ENCODE measurements at regions not wholly inside any gene's neighbourhood (a gene's known extent, or its start where the extent isn't known, plus 50 kb on each side); places are given as distances from the start of the nearest gene placed in this dataset.
"Not testable (repeated sequence)": the region's sequence is repeated elsewhere in the genome, so short reads cannot be mapped to it uniquely, and the experiment has no call there.

DNA sequence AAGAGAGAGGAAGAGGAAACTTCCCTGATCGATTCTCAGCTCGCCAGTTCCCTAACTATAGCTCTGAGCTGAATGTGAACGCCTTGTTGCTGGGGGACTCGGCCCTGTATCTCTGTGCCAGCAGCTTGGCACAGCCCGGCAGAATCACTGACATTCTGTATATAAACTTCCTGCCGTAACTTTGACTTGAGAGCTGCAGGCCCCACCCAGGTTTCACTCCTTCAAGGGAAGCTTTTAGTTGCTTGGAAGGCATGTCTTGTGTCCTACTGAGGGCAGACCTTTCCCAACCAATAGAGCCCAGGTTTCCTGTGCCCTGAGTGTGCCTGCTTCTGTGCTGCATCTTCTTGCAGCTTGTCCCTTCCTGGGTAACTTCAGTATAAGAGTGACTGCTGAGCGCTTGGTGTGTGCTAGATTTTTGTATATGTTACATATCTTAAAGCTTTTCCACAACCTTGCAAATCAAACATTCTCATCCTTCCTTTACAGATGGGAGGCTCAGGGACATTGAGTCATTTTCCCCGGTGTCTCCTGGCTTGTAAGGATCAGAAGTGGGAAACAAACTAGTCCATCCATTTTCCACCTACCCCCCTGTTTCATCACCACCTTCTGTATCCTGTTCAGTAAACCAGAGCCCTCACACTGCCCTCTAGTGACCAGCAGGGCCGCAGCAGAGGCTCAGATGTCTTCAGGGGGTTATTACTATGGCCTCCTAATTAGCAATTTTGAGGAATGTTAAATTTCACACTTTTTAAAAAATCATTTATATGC is 225.2 kb upstream of the PRSS58 start:
- TF ChIP-seq, protein P1, sequence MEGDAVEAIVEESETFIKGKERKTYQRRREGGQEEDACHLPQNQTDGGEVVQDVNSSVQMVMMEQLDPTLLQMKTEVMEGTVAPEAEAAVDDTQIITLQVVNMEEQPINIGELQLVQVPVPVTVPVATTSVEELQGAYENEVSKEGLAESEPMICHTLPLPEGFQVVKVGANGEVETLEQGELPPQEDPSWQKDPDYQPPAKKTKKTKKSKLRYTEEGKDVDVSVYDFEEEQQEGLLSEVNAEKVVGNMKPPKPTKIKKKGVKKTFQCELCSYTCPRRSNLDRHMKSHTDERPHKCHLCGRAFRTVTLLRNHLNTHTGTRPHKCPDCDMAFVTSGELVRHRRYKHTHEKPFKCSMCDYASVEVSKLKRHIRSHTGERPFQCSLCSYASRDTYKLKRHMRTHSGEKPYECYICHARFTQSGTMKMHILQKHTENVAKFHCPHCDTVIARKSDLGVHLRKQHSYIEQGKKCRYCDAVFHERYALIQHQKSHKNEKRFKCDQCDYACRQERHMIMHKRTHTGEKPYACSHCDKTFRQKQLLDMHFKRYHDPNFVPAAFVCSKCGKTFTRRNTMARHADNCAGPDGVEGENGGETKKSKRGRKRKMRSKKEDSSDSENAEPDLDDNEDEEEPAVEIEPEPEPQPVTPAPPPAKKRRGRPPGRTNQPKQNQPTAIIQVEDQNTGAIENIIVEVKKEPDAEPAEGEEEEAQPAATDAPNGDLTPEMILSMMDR (IDR thresholded peaks at IDR 0.05) = peak in 1 of 2 donors; percentile 61
- H3K27me3 ChIP-seq = no peaks in the 10 kb centered on the region
- H3K4me1 ChIP-seq = no peaks in the 10 kb centered on the region
- no peaks in the 10 kb centered on the region for H3K36me3 ChIP-seq
- H3K9me3 ChIP-seq = no peaks in the 10 kb centered on the region
- H3K4me3 ChIP-seq = no peak overlapping the region
- no peak overlapping the region for H3K27ac ChIP-seq
- no peak for DNase-seq (ENCODE audit: low spot score)

DNA sequence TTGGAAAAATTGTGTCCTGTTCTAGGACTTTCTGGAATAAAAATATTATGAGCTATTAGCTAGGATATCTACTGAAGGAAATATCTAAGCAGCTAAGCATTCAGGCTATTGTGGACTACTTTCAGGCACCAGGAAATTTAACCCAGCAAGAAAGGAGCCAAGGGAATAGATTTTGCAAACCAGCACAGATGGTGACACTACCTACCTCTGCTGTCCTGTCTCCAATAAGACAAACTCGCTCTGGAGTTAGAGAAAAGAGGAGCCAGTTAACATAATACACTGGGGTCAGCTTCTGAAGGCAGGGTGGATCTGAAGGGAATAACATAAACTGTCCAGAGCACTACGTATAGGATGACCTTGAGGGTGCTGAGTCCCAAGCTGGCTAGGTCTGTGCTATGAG is 223.7 kb upstream of the PRSS58 start:
- Histone ChIP-seq H3K4me1 (no peaks in the 10 kb centered on the region), H3K27me3 (no peaks in the 10 kb centered on the region), H3K36me3 (no peaks in the 10 kb centered on the region), H3K27ac (no peak overlapping the region), H3K9me3 (no peaks in the 10 kb centered on the region), H3K4me3 (no peak overlapping the region)
- TF ChIP-seq, protein P1 (IDR thresholded peaks at IDR 0.05) = no peak
- no peak for DNase-seq (ENCODE audit: low spot score)

DNA sequence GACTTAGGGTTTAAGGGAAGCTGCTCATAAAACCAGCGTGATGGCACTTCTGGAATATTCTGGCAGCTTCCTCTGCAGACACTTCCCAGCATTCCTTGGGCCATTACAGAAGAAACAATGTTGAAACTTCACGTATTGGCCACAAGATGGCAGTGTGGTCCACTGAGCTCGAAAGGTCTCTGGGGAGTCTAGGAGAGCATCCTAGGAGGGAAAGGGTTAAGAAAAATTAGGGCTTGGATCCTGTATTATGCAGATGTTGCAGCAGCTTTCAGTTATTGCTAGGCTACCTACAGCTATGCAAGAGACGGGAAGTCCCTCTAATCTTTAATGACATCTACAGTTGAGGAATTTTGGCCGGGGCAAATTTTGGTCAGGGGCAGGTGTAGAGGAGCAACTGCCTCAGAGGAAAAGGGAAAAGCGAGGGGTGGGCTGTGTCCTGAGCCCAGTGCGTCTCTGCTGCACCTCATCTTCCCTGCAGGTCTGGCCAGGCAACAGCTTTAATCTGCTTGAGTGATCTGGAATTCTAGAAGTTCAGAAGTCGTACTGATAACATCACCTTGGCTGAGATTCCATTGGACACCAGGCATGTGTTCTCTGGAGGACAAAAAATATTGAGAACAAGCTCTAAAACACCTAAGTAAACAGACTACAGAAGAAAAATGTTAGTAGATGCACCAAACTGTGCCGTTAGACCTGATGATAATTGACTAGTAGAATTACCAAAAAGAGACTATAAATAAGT is 220.8 kb upstream of the PRSS58 start:
- no peak overlapping the region for H3K4me3 ChIP-seq
- no peaks in the 10 kb centered on the region for H3K4me1 ChIP-seq
- H3K27ac ChIP-seq = no peak overlapping the region
- TF ChIP-seq, protein P1 (IDR thresholded peaks at IDR 0.05) = peak in 1 of 2 donors; percentile 68
- H3K36me3 ChIP-seq = no peaks in the 10 kb centered on the region
- H3K27me3 ChIP-seq = no peaks in the 10 kb centered on the region
- H3K9me3 ChIP-seq = no peaks in the 10 kb centered on the region
- no peak for DNase-seq (ENCODE audit: low spot score)

DNA sequence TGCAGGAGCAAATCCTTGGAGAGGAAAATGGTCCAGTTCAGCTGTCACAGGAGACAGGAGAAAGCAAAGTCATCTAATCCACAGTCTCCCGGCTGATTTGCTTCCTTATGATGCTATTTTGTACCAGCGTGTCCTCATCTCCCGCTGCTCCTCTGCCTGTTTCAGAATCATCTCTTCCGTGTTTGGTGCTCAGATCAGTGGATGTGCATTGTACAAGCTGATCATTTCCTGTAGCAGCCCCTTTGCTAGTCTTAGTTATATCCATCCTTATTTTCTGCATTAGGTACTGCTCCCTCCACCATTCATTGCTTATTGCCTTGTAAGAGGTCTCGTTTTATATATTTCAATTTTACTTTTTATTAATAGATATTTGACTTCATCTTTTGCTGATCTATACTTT is 219.9 kb upstream of the PRSS58 start:
- H3K27me3 ChIP-seq; H3K36me3 ChIP-seq; H3K4me3 ChIP-seq; H3K9me3 ChIP-seq; DNase-seq (ENCODE audit: low spot score); H3K4me1 ChIP-seq; H3K27ac ChIP-seq: not testable (repeated sequence)

DNA sequence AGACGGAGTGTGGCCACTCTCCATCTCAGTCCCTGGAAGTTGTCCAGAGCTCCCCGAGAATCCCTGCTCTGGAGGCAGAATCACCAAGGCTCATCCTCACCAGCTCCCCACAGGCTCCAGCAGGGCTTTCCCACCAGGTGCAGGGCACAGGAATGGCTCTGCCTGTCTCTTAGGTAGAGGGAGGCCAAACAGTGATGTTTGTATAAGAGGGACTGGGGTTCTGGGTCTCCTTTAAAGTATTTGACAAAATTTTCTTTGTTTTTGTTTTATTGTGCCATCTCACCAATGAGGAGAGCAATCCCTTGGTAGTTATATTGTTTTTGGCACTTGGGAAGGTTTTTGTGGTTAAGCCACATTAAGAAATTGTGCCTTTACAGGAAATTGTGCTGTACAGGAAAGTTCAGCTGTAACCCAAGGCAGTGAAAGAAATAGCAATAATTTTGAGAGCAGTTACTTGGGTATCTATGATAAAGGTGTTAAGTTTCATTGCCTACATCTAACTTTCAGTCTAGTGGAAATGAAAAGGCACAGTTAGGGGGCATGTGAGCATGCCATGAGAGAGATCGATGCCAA is 219.3 kb upstream of the PRSS58 start:
- no peaks in the 10 kb centered on the region for H3K9me3 ChIP-seq
- no peak overlapping the region for H3K4me3 ChIP-seq
- no peak for DNase-seq (ENCODE audit: low spot score)
- no peaks in the 10 kb centered on the region for H3K27me3 ChIP-seq
- H3K36me3 ChIP-seq = no peaks in the 10 kb centered on the region
- no peaks in the 10 kb centered on the region for H3K4me1 ChIP-seq
- no peak overlapping the region for H3K27ac ChIP-seq
- TF ChIP-seq, protein P1 (IDR thresholded peaks at IDR 0.05) = no peak

DNA sequence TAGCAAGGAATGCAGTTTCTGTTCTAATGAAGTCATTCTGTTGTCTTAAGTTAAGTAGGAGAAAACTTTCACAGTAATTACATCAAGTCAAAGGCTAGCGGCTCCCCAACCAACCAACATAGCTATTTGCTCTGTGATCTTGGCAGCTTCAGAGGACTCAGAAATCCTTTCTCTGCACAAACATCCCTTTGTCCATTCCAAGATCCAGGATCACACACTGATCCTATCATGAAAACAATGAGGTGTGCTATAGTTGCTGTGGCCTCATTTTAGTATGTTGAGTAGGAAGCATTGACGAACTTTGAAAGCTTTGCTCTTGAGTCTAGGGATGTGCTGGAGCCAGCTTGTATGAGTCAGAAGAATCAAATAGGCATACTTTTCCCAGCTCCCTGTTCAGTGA is 218.2 kb upstream of the PRSS58 start:
- no peaks in the 10 kb centered on the region for H3K9me3 ChIP-seq
- H3K27me3 ChIP-seq = no peaks in the 10 kb centered on the region
- no peaks in the 10 kb centered on the region for H3K4me1 ChIP-seq
- no peaks in the 10 kb centered on the region for H3K36me3 ChIP-seq
- no peak for DNase-seq (ENCODE audit: low spot score)
- no peak overlapping the region for H3K27ac ChIP-seq
- no peak overlapping the region for H3K4me3 ChIP-seq
- TF ChIP-seq, protein P1 (IDR thresholded peaks at IDR 0.05) = no peak

All from right atrium auricular region (tissue), 2 donors.